K562 (cell line): ENCODE measurements at regions not wholly inside any gene's neighbourhood (a gene's known extent, or its start where the extent isn't known, plus 50 kb on each side); places are given as distances from the start of the nearest gene placed in this dataset.

Experiments
- CREB1 ChIP-seq, 2 experiments: sonication (generic) in 1 of 2; formaldehyde crosslinking in 1 of 2; IDR thresholded peaks; 2 replicates each; pipeline versions ENCODE4 v1.6.1 to v1.8.0; 2012 to 2022; ENCODE audit warnings: inconsistent platforms in 1 of 2, mild to moderate bottlenecking in 1 of 2, missing genetic modification reagents in 1 of 2, moderate library complexity in 1 of 2
- ETV5 ChIP-seq: sonication (generic); formaldehyde crosslinking; IDR thresholded peaks from 2 replicates; pipeline ENCODE4 v1.4.0; 2020; ENCODE audit warnings: low read depth, mild to moderate bottlenecking, missing genetic modification reagents
- FOXA1 ChIP-seq: fragments of 450-650 bp; IDR thresholded peaks from 2 replicates; pipeline ENCODE4 v1.6.1; 2016; ENCODE audit warnings: mild to moderate bottlenecking, borderline replicate concordance
- FOXM1 ChIP-seq, 2 experiments: fragments of 450-650 bp in 1 of 2; sonication (generic) in 1 of 2; formaldehyde crosslinking in 1 of 2; IDR thresholded peaks; 2 replicates each; pipeline versions ENCODE4 v1.6.1 to v1.9.0; 2017 to 2022; ENCODE audit warnings: low read depth in 2 of 2, mild to moderate bottlenecking in 2 of 2, missing genetic modification reagents in 1 of 2, moderate library complexity in 1 of 2
- GATAD2A ChIP-seq: fragments of 450-650 bp; IDR thresholded peaks from 2 replicates; pipeline ENCODE4 v1.6.1; 2017
- MIER1 ChIP-seq: fragments of 450-650 bp; IDR thresholded peaks from 2 replicates; pipeline ENCODE4 v1.6.1; 2016; ENCODE audit warnings: antibody characterized with exemption, mild to moderate bottlenecking, low read depth
- NCOA4 ChIP-seq: fragments of 450-650 bp; IDR thresholded peaks from 2 replicates; pipeline ENCODE4 v1.6.1; 2018; ENCODE audit warnings: mild to moderate bottlenecking; ENCODE audit not compliant: partially characterized antibody
- NFE2 ChIP-seq: IDR thresholded peaks from 2 replicates; pipeline ENCODE4 v1.6.1; 2014; ENCODE audit warnings: antibody characterized with exemption, low read depth
- PCBP2 ChIP-seq: fragments of 200-400 bp; formaldehyde crosslinking; IDR thresholded peaks from 2 replicates; pipeline ENCODE4 v1.6.1; 2018; ENCODE audit warnings: low read length, low read depth, mild to moderate bottlenecking, moderate library complexity; ENCODE audit not compliant: poor library complexity, severe bottlenecking
- POLR2H ChIP-seq: IDR thresholded peaks from 2 replicates; pipeline ENCODE4 v1.6.1; 2016; ENCODE audit warnings: missing genetic modification characterization, low read depth, mild to moderate bottlenecking, control low read depth, missing compliant biosample characterization, moderate library complexity
- SAFB2 ChIP-seq: fragments of 200-400 bp; formaldehyde crosslinking; IDR thresholded peaks from 2 replicates; pipeline ENCODE4 v1.6.1; 2018; ENCODE audit warnings: borderline replicate concordance, low read length, low read depth, moderate library complexity; ENCODE audit not compliant: severe bottlenecking
- SIN3B ChIP-seq: fragments of 450-650 bp; IDR thresholded peaks from 2 replicates; pipeline ENCODE4 v1.6.1; 2017; ENCODE audit warnings: low read depth, mild to moderate bottlenecking, moderate library complexity
- SPI1 ChIP-seq: IDR thresholded peaks from 2 replicates; pipeline ENCODE4 v1.6.1; 2011; ENCODE audit warnings: low read depth, low read length, control low read depth, borderline replicate concordance
- SRSF1 ChIP-seq: fragments of 200-400 bp; formaldehyde crosslinking; IDR thresholded peaks from 2 replicates; pipeline ENCODE4 v1.6.1; 2017; ENCODE audit warnings: mild to moderate bottlenecking, low read depth, low read length, moderate library complexity
- SRSF3 ChIP-seq: fragments of 200-400 bp; formaldehyde crosslinking; IDR thresholded peaks from 2 replicates; pipeline ENCODE4 v1.6.1; 2016; ENCODE audit warnings: mild to moderate bottlenecking, low read length, moderate library complexity; ENCODE audit not compliant: insufficient read depth
- SUPT5H ChIP-seq: fragments of 450-650 bp; IDR thresholded peaks from 2 replicates; pipeline ENCODE4 v1.6.1; 2016
- ZNF41 ChIP-seq: fragments of 250-450 bp; sonication (Bioruptor Pico); conservative IDR thresholded peaks from 2 replicates; pipeline ENCODE4 v1.4.0; 2020; ENCODE audit warnings: mild to moderate bottlenecking
- ZNF436 ChIP-seq: fragments of 250-450, 450-650 bp; sonication (Bioruptor Pico); formaldehyde crosslinking; IDR thresholded peaks from 2 replicates; pipeline ENCODE4 v1.7.0; 2020; ENCODE audit warnings: mild to moderate bottlenecking
- ZNF707 ChIP-seq: fragments of 250-450 bp; sonication (Bioruptor Pico); conservative IDR thresholded peaks from 2 replicates; pipeline ENCODE4 v1.8.0; 2022; ENCODE audit warnings: inconsistent platforms, mild to moderate bottlenecking, moderate library complexity
- ZNF77 ChIP-seq: fragments of 250-450 bp; sonication (Bioruptor Pico); IDR thresholded peaks from 2 replicates; pipeline ENCODE4 v1.5.0; 2020
- TF ChIP-seq, protein P1 (sequence below): fragments of 450-650 bp; IDR thresholded peaks from 2 replicates; pipeline ENCODE4 v1.7.1; 2018; ENCODE audit warnings: mild to moderate bottlenecking, low read depth; ENCODE audit not compliant: partially characterized antibody
- TF ChIP-seq, protein P2 (sequence below), 2 experiments: fragments of 450-650 bp in 1 of 2; sonication (generic) in 1 of 2; formaldehyde crosslinking in 1 of 2; IDR thresholded peaks in 1 of 2; conservative IDR thresholded peaks in 1 of 2; 2 replicates each; pipeline versions ENCODE4 v1.6.1 to v1.8.1; 2016 to 2023; ENCODE audit warnings: mild to moderate bottlenecking in 2 of 2, moderate library complexity in 2 of 2, inconsistent platforms in 1 of 2, missing genetic modification reagents in 1 of 2
- TF ChIP-seq, protein P3 (sequence below): fragments of 450-650 bp; formaldehyde crosslinking; IDR thresholded peaks from 2 replicates; pipeline ENCODE4 v1.4.0; 2020; ENCODE audit warnings: mild to moderate bottlenecking

DNA sequence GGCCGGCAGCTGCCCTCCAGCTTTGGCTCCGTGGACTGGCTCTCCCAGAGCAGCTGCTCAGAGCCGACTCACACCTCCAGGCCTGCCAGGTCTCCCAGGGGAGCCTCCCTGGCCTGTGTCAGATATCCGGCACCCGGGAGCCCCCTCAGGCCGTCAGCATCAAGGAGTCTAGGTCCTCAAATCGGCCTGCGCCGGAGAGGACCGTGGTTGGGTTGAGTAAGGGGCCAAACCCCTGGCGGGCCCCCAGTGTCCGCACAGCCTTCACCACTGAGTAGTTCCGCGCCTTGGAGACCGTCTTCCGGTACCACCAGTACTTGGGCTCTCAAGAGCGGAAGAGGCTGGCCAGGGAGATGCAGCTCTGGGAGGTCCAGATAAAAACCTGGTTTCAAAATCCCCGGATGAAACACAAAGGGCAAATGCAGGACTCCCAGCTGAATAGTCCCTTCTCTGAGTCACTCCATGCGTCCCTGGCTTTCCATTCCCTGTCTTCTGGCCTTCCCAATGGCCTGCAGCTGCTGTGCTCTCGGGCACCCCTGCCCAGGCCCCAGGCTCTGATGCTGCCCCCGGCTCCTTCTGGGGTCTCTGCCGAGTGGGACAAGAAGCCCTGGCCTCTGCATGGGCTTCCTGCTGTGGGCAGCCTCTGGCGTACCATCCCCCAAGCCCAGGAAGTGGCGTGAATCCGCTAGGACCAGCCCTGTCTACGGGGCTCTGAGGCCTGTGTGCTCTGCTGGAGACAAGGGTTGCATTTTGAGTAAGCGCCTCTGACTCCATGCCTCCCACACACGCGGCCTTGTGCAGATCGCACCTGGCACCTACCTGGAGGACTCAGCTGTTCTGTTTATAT, 245.1 kb upstream of the ATXN7L3B start (continued):
- TF ChIP-seq NFE2 (no peak), SPI1 (peak; percentile 68; the same call in 1 of the 2 replicates), GATAD2A (no peak), NCOA4 (no peak), ETV5 (CRISPR knock-in tag) (peak; percentile 58; the same call in 1 of the 2 replicates), PCBP2 (no peak), SRSF1 (no peak), ZNF41 (CRISPR knock-in tag) (no peak), SAFB2 (no peak), FOXA1 (no peak), FOXM1 (IDR thresholded peaks at IDR 0.05; ENCODE audit: low read depth) (peak; percentile 62; the same call in 1 of the 2 replicates), FOXM1 (CRISPR knock-in tag; IDR thresholded peaks at IDR 0.05; ENCODE audit: low read depth) (no peak), SUPT5H (peak; percentile 90), ZNF707 (CRISPR knock-in tag) (no peak), ZNF77 (CRISPR knock-in tag) (no peak), POLR2H (tag) (peak; percentile 88), SIN3B (0 out of 2 replicates have a peak, but pooled peaks have one; percentile 22), CREB1 (IDR thresholded peaks at IDR 0.05) (no peak), CREB1 (CRISPR knock-in tag; IDR thresholded peaks at IDR 0.05) (no peak), MIER1 (no peak), ZNF436 (no peak), SRSF3 (no peak)
- TF ChIP-seq, protein P1, sequence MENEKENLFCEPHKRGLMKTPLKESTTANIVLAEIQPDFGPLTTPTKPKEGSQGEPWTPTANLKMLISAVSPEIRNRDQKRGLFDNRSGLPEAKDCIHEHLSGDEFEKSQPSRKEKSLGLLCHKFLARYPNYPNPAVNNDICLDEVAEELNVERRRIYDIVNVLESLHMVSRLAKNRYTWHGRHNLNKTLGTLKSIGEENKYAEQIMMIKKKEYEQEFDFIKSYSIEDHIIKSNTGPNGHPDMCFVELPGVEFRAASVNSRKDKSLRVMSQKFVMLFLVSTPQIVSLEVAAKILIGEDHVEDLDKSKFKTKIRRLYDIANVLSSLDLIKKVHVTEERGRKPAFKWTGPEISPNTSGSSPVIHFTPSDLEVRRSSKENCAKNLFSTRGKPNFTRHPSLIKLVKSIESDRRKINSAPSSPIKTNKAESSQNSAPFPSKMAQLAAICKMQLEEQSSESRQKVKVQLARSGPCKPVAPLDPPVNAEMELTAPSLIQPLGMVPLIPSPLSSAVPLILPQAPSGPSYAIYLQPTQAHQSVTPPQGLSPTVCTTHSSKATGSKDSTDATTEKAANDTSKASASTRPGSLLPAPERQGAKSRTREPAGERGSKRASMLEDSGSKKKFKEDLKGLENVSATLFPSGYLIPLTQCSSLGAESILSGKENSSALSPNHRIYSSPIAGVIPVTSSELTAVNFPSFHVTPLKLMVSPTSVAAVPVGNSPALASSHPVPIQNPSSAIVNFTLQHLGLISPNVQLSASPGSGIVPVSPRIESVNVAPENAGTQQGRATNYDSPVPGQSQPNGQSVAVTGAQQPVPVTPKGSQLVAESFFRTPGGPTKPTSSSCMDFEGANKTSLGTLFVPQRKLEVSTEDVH, result no peak
- TF ChIP-seq, protein P2, sequence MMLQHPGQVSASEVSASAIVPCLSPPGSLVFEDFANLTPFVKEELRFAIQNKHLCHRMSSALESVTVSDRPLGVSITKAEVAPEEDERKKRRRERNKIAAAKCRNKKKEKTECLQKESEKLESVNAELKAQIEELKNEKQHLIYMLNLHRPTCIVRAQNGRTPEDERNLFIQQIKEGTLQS (IDR thresholded peaks at IDR 0.05), result peak; percentile 64
- TF ChIP-seq, protein P2 (CRISPR knock-in tag; conservative IDR thresholded peaks at IDR 0.05), result peak; percentile 71; the same call in 1 of the 2 replicates
- TF ChIP-seq, protein P3, sequence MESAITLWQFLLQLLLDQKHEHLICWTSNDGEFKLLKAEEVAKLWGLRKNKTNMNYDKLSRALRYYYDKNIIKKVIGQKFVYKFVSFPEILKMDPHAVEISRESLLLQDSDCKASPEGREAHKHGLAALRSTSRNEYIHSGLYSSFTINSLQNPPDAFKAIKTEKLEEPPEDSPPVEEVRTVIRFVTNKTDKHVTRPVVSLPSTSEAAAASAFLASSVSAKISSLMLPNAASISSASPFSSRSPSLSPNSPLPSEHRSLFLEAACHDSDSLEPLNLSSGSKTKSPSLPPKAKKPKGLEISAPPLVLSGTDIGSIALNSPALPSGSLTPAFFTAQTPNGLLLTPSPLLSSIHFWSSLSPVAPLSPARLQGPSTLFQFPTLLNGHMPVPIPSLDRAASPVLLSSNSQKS (CRISPR knock-in tag), result no peak
